Fibroblast of villous mesenchyme (primary cell): ENCODE measurements at regions not wholly inside any gene's neighbourhood (a gene's known extent, or its start where the extent isn't known, plus 50 kb on each side); places are given as distances from the start of the nearest gene placed in this dataset.

Experiments used
- DNase-seq: peaks from one replicate; pipeline ENCODE4 v3.0.0-alpha.2; 2010; ENCODE audit warnings: low read depth
- H3K4me3 ChIP-seq: 2 replicates; pipeline ENCODE4 v1.5.1; 2011; ENCODE audit warnings: low read depth, mild to moderate bottlenecking, low read length
- CTCF ChIP-seq: IDR thresholded peaks from 2 replicates; pipeline ENCODE4 v1.5.1; 2012; ENCODE audit warnings: low read depth, mild to moderate bottlenecking, low read length; ENCODE audit not compliant: insufficient read depth

GRCh38 chr12:131418121-131418520 lies 292.8 kb upstream of the SFSWAP start:
- DNase-seq = no peak
- H3K4me3 ChIP-seq = no peak overlapping the region
- TF ChIP-seq CTCF = no peak

GRCh38 chr12:131418884-131419283 lies 292.0 kb upstream of the SFSWAP start:
- no peak for DNase-seq
- no peak for TF ChIP-seq CTCF
- no peak overlapping the region for H3K4me3 ChIP-seq

DNA sequence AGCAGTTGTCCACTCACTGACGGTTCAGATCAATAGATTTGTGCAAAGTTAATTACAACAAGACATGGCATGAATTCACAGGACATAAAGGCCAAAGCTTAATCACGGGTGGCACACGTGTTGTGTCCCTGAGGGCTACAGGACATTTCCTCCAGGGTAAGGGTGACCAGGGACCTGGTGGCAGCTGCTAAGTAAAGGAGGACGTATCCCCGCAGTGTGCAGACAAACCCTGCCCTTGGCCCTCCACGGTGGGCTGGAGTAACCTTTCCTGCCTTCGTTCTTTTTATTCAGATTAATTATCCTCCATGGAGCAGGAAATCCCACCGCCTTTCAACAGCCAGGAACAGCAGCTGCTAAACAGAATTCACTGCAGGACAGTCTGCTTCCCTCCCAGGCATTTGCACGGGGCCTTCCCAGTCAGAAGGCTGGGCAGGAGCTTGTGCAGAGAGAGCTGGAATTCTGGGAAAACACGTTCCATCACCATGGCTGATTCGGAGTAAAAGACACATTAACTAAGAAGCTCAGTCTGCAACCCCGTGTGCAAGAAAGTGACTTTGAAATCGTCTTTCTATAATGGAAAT lies 289.9 kb upstream of the SFSWAP start:
- no peak for TF ChIP-seq CTCF
- DNase-seq = no peak
- H3K4me3 ChIP-seq = no peak overlapping the region

DNA sequence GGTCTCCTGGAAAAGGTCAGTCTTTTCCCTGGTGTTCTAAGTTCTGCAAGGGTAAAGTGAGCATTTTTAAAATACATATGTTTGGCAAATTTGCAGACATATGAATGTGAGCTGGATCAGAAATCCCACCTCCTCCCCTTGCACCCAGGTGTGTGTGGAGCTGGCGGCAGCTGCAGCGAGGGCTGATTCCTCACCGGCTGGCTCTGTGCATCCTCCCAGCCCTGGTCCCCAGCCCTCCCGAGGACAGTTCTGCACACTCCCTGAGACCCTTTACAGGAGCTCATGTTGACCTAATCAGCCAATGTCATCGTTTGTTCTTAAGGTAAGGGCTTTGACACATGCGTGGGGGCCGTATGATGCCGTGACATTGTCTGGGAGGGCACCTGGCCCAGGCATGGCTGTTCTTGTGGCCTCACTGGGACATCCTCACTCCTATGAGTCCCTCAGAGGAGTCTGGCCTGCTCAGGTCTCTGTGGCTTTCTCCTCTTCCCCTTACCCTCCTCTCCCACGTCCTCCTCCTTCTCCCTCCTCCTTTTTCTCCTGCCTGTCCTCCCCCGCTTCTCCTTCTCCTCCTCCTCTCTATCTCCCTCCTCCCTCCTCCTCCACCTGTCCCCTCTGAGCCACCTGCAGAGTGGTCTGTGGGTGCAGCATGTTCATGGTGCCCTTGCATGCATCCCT lies 289.2 kb upstream of the SFSWAP start:
- no peak overlapping the region for H3K4me3 ChIP-seq
- TF ChIP-seq CTCF = no peak
- DNase-seq = no peak

DNA sequence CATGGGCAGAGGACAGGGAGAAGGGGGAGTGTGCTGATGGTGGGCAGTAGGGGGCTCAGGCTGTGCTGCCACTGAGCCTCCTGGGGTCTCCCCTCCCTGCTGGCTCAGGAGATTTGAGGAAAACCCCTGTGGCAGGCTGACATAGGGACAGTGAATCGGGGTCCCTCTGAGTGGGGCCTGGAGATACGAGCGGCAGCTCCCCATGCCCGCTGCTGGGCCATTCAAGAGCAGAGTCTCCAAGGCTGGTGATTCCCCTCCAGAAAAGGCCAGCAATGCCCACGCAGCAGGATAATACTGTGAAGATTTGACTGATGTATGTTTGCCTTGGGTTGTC lies 288.7 kb upstream of the SFSWAP start:
- no peak for TF ChIP-seq CTCF
- H3K4me3 ChIP-seq = no peak overlapping the region
- no peak for DNase-seq

DNA sequence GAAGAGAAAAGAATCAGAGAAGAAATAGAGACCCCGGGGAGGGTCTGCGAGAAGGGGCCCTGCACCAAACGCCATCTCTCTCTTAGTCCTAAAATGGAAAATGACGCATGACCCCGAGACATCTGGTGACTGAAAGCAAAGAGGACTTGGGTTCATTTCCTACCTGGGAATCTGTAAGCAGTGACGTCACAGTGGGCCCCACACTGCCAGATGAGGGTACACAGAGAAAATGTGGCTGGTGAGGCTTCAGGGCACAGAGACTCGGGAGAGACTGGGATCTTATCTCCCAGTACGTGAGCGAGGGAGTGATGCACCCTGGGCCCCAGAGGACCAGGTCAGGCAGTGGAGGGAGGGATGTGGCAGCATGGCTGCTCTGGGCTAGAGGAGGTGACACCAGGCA lies 288.1 kb upstream of the SFSWAP start:
- TF ChIP-seq CTCF = no peak
- no peak for DNase-seq
- no peak overlapping the region for H3K4me3 ChIP-seq

GRCh38 chr12:131424270-131424669 lies 286.6 kb upstream of the SFSWAP start:
- no peak for TF ChIP-seq CTCF
- H3K4me3 ChIP-seq = no peak overlapping the region
- DNase-seq = no peak
